GM18858 (cell line): ENCODE measurements at regions not wholly inside any gene's neighbourhood (a gene's known extent, or its start where the extent isn't known, plus 50 kb on each side); places are given as distances from the start of the nearest gene placed in this dataset.

Experiments used
- ATAC-seq: cut with Tn5 transposase; IDR thresholded peaks from one replicate; pipeline ENCODE4 v1.9.1; 2021; ENCODE audit not compliant: unreplicated experiment

DNA sequence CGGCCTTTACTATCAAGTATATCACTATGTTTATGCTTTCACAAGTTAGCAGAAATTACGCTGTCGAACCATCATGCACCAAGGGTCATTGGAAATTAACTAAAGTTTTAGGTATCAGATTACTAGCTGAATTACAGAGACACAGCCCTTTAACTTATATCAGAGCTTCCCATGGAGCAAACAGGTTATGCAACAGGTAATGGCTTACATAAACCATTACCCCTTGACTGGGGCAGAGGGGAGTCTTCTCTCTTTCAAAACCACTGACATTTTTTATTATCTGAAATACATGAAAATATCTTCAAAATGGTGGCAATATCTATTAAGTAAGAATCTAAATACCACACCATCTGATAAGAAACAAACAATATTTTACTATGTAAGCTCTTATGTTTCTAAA, 1692.9 kb upstream of the SLC10A2 start:
- no peak for ATAC-seq

DNA sequence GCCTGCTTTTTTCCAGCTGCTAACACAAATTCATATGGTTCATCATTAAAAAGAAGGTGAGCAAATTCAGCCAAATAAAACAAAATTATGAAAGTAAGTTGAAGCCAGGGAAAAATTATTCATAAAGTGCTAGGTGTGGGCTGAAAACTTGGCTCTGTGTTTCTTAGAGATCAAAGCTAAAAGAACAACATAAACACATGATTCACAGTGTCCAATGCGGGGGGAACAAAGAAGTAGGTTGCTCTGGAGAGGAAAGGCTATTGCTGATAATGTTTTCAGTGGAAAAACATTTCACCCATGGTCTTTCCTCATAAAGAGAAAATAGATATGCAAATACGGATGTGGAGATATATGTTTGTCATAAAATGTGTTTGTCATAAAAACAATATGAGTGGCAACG, 1691.5 kb upstream of the SLC10A2 start:
- no peak for ATAC-seq

DNA sequence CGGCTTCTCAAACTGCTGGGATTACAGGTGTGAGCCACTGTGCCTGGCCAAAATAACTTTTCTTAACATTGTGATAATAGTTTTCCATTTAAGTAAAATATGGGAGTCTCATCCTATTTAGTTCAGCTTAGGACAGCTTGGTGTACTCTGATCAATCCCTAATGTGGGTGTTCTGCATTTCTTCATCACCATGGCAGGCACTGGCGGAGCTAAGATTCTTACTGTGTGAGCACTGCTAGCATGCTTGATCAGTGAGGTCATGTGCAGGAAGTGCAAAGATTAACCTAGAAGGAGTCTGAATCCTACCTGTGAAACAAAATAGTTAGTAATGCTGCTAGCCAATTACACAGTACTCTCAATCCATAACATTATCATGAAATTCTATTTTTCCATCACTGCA, 1684.2 kb upstream of the SLC10A2 start:
- no peak for ATAC-seq

DNA sequence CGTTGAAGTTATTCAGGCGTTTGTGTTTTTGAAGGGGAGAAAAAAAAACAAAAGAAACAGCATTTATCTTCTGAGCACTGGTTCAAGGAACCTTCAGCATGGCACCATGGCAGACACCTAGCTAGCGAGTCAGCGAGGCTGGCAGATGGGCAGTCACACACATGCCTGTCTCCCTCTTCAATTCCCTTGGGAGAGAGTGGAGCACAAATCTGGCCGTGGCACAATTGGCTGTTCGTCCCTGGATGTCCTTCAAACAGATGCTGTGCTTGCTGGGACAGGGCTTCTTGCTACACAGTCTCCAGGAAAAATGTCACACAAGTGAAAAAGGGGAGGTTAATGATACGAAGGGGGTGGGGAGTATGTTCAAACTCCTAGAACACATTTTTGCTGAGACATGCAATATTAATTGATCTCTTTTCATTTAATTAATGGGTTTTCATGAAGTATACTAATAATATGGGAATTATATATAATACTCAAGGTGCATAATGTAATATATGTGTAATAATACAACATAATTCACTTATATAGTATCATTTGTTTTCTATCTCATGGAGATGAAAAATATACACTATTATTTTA, 1674.5 kb upstream of the SLC10A2 start:
- ATAC-seq = no peak

- no peak for ATAC-seq
Measured at GRCh38 chr13:104737713-104738112, 1671.5 kb upstream of the SLC10A2 start.

DNA sequence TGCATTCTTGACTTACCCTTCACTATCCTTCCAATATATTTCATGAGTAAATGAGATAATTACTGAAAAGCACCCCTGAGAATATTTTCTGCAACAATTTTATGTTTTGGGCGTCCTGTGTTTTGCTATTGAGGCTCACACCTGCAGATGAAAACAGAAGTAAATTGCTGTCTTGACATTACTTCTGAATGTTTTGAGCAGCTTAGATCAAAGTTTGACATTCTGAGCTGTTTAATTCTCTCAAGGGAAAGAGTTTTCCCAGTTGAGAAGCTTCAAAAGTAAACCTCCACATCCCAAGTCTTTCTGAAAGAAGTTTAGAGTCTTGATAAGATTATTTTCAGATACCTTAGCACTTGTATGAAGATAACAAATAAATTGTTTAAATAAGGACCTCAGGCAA, 1667.2 kb upstream of the SLC10A2 start:
- ATAC-seq = no peak

GRCh38 chr13:104715111-104715510, 1648.9 kb upstream of the SLC10A2 start:
- ATAC-seq = no peak

GRCh38 chr13:104705031-104705750, 1639.0 kb upstream of the SLC10A2 start:
- ATAC-seq = no peak

- ATAC-seq = no peak
Measured at GRCh38 chr13:104701591-104701990, 1635.4 kb upstream of the SLC10A2 start.

DNA sequence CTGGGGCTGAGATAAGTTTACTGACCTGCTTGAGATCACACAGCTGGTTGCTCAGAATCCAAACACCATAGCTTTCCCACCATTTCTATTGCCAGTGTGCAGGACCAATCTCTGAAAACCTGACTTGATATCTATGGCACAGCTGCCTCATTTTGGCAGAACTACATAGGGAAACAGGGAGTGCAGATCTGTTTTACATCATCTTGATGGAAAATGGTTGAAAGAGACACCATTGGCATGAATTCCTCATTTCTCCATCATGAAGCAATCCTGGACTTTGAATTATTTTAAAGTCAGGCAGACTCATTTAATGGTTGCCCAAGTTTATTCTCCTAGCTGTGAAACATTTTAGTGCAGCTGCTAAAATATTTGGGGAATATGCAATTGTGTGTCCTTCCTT, 1628.2 kb upstream of the SLC10A2 start:
- no peak for ATAC-seq

- ATAC-seq = no peak
Measured at GRCh38 chr13:104693126-104693525, 1626.9 kb upstream of the SLC10A2 start.

DNA sequence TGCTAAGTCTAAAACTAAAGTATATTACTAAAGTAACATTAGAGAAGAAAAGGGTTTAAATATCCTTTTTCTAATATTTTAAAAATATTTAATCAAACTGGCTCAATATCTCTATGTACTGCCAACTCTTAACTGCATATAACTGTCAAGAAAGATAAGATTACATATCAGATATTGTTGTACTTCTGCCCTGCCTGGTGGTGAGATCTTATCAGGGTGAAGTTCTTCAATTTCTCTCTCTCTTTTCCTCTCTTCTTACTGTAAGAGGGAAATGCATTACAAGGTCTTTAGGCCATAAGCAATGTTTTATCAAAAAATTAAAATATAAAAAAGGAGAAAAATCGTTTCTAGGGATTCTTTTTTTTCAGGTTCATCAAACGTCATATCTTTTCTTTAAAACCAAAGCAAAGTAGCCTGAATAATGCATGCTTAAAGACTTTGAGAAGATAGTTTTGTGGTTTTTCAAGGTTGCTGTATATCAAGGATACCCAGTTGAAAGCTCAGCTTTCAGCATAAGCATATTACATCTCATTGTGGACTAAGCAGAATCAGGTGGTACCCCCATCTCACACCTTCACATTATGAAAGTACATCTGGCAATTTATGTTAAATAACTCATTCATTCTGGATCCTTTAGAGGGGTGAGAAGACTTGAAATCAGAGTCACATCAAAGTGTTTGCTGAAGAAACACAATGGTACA, 1625.7 kb upstream of the SLC10A2 start:
- ATAC-seq = no peak

DNA sequence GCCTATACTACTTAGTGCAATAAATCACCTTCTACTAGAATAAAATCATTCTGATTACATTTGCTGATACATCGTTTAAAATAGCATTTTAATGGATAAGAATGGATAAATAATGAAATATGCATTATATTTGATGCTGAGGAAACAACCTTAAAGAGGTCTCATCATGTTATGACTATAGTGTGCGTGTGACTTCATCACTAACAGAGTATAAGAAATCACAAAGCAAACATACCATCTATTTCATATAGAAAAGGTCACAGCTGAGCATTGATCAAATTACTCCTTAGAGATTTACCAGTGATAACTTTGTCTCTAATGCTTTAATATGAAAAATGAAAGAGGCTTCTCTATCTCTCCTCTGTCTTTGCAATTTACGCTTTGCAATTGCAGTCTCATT, 1620.3 kb upstream of the SLC10A2 start:
- no peak for ATAC-seq

- no peak for ATAC-seq
Measured at GRCh38 chr13:104683789-104684188, 1617.6 kb upstream of the SLC10A2 start.

- no peak for ATAC-seq
Measured at GRCh38 chr13:104678161-104678560, 1611.9 kb upstream of the SLC10A2 start.

DNA sequence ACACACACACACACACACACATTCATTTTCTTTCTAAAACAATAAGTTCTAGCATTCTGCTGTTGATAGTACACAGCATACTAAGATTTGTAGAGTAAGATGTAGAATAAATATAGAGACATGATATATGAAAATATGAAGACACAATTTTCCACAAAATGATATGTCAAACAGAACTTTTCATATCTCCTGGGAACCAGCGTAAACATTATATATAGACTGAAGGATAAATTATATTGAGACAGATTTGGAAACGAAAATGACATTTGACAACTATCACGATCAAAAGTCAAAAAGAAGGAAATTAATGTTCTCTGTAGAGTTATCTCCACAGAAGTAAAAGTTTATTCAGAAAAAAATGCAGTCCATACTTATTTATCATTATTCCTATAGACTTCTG, 1605.7 kb upstream of the SLC10A2 start:
- ATAC-seq = no peak

DNA sequence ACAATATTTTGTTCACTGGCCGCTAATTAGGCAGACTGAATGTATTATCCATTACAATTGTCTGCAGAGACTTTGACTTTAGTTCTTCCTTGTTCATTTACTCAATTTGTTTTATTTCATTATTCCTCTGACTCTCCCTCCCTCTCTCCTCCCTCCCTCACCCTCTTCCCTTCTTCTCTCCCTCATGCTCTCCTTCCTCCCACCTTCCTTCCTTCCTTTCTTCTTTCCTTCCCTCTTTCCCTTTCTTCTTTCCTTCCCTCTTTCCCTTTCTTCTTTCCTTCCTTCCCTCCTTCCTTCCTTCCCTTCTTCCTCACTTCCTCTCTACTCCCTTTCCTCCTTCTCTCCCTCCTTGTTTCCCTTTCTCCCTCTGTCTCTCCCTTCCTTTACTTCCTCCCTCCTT, 1591.0 kb upstream of the SLC10A2 start:
- no peak for ATAC-seq

DNA sequence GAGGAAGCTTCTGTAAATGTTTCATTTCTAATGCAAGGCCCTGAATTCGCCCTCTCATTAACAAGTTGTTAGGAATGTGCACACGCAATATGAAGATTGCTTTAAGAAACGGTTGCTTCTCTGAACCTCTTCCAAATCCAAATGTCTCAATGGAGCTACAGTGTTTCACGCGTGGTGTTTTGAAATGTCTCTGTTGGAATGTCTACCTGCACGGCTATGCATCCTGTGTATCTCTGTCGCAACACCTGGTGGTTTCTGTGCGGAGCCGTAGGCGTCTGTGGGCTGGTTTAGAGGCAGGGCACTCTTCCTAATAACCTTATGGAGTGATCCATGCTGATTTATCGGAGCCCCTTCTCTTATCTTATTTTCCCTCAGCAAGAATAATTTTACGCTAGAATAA, 1584.2 kb upstream of the SLC10A2 start:
- no peak for ATAC-seq

GRCh38 chr13:104648291-104648690, 1582.1 kb upstream of the SLC10A2 start:
- no peak for ATAC-seq

DNA sequence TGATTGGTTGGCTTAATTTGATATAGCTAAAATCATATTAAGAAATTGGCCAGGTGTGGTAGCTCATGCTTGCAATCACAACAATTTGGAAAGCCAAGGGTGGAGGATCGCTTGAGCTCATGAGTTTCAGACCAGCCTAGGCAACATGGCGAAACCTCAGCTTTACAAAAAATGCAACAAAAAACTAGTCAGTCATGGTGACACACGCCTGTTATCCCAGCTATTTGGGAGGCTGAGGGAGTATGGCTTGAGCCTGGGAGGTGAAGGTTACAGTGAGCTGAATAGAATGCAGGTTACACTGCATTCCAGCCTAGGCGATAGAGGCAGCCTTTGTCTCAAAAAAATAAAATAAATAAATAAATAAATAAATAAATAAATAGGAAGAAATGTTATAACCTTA, 1579.6 kb upstream of the SLC10A2 start:
- ATAC-seq = no peak

DNA sequence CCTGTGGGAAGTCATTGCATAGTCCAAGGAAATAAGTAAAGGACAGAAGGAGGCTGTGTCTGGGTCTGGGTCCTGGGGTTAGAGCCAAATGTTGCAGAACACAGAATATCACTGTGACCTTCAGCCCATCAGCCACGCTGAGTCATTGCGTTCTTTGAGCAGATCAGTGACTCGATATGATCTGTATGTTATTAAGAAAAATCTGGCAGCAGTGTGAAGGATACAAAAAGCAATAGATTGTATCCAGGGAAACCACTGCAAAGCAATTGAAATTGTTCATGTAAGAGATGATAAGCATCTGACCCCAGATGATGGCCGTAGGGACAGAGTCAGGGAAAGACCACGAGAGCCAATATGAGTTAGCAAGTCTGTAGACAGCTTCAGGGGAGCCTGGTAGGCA, 1575.1 kb upstream of the SLC10A2 start:
- ATAC-seq = no peak

DNA sequence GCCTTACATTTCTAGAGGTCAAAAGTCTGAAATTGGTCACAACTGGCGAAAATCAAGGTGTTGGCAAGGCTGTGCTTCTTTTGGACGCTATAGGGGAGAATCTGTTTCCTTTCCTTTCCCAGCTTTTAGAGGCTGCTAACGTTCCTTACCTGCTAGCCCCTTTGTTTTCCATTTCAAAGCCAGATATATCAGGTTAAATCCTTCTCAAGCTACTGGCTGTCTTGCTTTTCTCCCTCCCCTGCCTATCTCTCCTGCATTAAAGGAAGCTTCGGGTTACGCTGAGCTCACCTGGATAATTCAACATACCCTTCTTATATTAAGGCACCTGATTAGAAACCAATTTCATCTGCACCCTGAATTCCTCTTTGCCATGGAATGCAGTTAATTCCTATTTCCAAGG, 1569.7 kb upstream of the SLC10A2 start:
- no peak for ATAC-seq
